Colonic mucosa (tissue), 4 donors: ENCODE measurements at regions not wholly inside any gene's neighbourhood (a gene's known extent, or its start where the extent isn't known, plus 50 kb on each side); places are given as distances from the start of the nearest gene placed in this dataset.

ENCODE experiments used
- DNase-seq: peaks from one replicate; pipeline ENCODE4 v3.0.0-alpha.2; 2020
- H3K27ac ChIP-seq: fragments of 200-600 bp; one replicate; pipeline ENCODE4 v1.8.0; 2021
- H3K27me3 ChIP-seq: fragments of 200-600 bp; one replicate; pipeline ENCODE4 v1.8.0; 2021
- H3K36me3 ChIP-seq: fragments of 200-600 bp; one replicate; pipeline ENCODE4 v1.8.0; 2021
- H3K4me1 ChIP-seq: fragments of 200-600 bp; one replicate; pipeline ENCODE4 v1.8.0; 2021; ENCODE audit warnings: mild to moderate bottlenecking
- H3K4me3 ChIP-seq: fragments of 200-600 bp; one replicate; pipeline ENCODE4 v1.8.0; 2021
- H3K9ac ChIP-seq, 2 donors: one replicate each; pipeline ENCODE4 v1.7.0; 2013; ENCODE audit warnings: control low read depth in 2 of 2, low read depth in 2 of 2, low read length in 2 of 2
- H3K9me3 ChIP-seq: fragments of 200-600 bp; one replicate; pipeline ENCODE4 v1.8.0; 2021
- intact Hi-C: fragments of 100-400 bp; cut with DNase I; formaldehyde crosslinking; loops from one replicate; pipeline ENCODE4 v1.14.1; 2022
- TF ChIP-seq, protein P1 (sequence below): fragments of 200-600 bp; IDR thresholded peaks from one replicate; pipeline ENCODE4 v1.8.0; 2022; ENCODE audit warnings: antibody characterized with exemption, mild to moderate bottlenecking
- donor health status: healthy.
- donor health status: DM: no; HTN: no; CAD: no.
- donor health status: DM: no; HTN: no; CAD: no.

- H3K4me1 ChIP-seq = no peaks in the 10 kb centered on the region
- H3K27me3 ChIP-seq = no peaks in the 10 kb centered on the region
- DNase-seq = no peak
- H3K9me3 ChIP-seq = no peaks in the 10 kb centered on the region
- H3K36me3 ChIP-seq = no peaks in the 10 kb centered on the region
- H3K27ac ChIP-seq = no peak overlapping the region
- no peak overlapping the region for H3K4me3 ChIP-seq
- intact Hi-C loops = no loop called here
- no peak overlapping the region for H3K9ac ChIP-seq
- TF ChIP-seq, protein P1, sequence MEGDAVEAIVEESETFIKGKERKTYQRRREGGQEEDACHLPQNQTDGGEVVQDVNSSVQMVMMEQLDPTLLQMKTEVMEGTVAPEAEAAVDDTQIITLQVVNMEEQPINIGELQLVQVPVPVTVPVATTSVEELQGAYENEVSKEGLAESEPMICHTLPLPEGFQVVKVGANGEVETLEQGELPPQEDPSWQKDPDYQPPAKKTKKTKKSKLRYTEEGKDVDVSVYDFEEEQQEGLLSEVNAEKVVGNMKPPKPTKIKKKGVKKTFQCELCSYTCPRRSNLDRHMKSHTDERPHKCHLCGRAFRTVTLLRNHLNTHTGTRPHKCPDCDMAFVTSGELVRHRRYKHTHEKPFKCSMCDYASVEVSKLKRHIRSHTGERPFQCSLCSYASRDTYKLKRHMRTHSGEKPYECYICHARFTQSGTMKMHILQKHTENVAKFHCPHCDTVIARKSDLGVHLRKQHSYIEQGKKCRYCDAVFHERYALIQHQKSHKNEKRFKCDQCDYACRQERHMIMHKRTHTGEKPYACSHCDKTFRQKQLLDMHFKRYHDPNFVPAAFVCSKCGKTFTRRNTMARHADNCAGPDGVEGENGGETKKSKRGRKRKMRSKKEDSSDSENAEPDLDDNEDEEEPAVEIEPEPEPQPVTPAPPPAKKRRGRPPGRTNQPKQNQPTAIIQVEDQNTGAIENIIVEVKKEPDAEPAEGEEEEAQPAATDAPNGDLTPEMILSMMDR = no peak
Measured at GRCh38 chr1:73097917-73098316, 815.6 kb upstream of the NEGR1 start.

DNA sequence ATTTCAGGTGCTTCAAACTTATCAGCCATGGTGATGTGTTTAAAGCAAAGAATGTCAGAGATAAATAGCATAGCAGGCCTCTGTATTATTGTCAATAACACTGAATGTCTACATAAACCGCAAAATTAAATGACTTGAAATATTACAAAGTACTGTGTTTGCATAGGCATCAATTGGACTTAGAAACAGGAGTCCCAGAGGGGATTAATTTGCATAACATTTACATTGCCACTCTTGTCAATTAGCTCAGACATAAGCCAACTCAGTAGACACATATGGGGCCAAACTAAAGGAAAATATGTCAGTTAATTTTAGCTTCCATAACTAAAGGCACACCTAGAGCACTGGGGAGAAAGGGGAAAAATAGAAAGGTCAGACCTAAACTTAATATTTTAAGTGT, 814.5 kb upstream of the NEGR1 start:
- Histone ChIP-seq H3K9me3 (no peaks in the 10 kb centered on the region), H3K27ac (no peak overlapping the region)

GRCh38 chr1:73092383-73092782, 810.0 kb upstream of the NEGR1 start:
- Histone ChIP-seq H3K9ac (no peak overlapping the region), H3K4me1 (no peaks in the 10 kb centered on the region), H3K27ac (no peak overlapping the region), H3K9me3 (no peaks in the 10 kb centered on the region), H3K36me3 (no peaks in the 10 kb centered on the region), H3K27me3 (no peaks in the 10 kb centered on the region), H3K4me3 (no peak overlapping the region)
- TF ChIP-seq, protein P1 = no peak
- no peak for DNase-seq
- intact Hi-C loops = no loop called here

More for the DNA sequence above, 814.5 kb upstream of the NEGR1 start:
- H3K4me1 ChIP-seq = no peaks in the 10 kb centered on the region
- TF ChIP-seq, protein P1 = no peak
- no peaks in the 10 kb centered on the region for H3K27me3 ChIP-seq
- no peaks in the 10 kb centered on the region for H3K36me3 ChIP-seq
- DNase-seq = no peak
- H3K9ac ChIP-seq = no peak overlapping the region
- intact Hi-C loops = no loop called here
- H3K4me3 ChIP-seq = no peak overlapping the region

DNA sequence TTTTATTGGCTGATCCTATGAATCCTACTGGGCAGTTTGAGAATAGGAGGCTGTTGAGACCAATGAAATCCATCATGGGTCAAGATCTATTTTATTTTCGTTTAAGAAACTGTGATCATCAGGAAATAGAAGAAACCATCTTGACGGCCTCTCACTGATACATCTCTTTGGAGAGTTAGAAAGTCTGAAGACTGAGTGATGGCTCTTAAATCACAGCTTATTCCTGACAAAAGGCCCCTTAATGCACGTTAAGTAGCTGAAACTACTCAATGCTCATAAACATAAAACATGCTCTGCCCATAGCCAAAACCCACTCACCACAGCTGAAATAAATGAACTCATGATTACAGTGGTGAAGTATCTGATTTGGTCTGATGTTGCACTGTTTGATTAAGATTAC, 784.5 kb upstream of the NEGR1 start:
- Histone ChIP-seq H3K27me3 (no peaks in the 10 kb centered on the region), H3K4me1 (no peaks in the 10 kb centered on the region), H3K36me3 (no peaks in the 10 kb centered on the region), H3K9me3 (no peaks in the 10 kb centered on the region), H3K27ac (no peak overlapping the region), H3K9ac (no peak overlapping the region), H3K4me3 (no peak overlapping the region)
- TF ChIP-seq, protein P1 = no peak
- no peak for DNase-seq
- intact Hi-C loops = no loop called here

GRCh38 chr1:73065339-73066041, 783.2 kb upstream of the NEGR1 start:
- intact Hi-C loops = no loop called here
- Histone ChIP-seq H3K27ac (no peak overlapping the region), H3K4me3 (no peak overlapping the region), H3K36me3 (no peaks in the 10 kb centered on the region), H3K9ac (no peak overlapping the region), H3K9me3 (no peaks in the 10 kb centered on the region), H3K4me1 (no peaks in the 10 kb centered on the region), H3K27me3 (no peaks in the 10 kb centered on the region)
- DNase-seq = no peak
- TF ChIP-seq, protein P1 = no peak
